ENCODE measurements at regions not wholly inside any gene's neighbourhood (a gene's known extent, or its start where the extent isn't known, plus 50 kb on each side); places are given as distances from the start of the nearest gene placed in this dataset.

DNA sequence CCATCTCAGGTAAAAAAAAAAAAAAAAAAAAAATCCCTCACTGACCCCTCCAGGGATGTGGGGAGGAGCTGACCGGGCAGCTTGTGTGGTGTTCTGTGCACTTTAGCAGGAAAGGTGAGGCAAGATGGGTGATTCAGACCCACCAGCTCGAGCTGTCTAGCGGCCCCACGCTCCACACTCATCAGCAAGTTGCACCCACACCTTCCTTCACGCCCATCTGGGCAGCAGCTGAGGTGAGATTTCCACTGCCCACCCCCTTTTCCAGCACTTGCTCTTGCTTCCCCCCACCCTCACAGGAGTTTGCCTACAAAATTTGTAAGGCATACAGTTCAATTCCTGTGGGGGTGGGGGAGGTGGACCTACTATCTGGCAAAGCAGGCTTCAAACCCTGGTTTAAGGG, 58.7 kb upstream of the ZNF354B start:
- TF ChIP-seq, protein P1, sequence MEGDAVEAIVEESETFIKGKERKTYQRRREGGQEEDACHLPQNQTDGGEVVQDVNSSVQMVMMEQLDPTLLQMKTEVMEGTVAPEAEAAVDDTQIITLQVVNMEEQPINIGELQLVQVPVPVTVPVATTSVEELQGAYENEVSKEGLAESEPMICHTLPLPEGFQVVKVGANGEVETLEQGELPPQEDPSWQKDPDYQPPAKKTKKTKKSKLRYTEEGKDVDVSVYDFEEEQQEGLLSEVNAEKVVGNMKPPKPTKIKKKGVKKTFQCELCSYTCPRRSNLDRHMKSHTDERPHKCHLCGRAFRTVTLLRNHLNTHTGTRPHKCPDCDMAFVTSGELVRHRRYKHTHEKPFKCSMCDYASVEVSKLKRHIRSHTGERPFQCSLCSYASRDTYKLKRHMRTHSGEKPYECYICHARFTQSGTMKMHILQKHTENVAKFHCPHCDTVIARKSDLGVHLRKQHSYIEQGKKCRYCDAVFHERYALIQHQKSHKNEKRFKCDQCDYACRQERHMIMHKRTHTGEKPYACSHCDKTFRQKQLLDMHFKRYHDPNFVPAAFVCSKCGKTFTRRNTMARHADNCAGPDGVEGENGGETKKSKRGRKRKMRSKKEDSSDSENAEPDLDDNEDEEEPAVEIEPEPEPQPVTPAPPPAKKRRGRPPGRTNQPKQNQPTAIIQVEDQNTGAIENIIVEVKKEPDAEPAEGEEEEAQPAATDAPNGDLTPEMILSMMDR (IDR thresholded peaks at IDR 0.05) = no peak
- no peak for TF ChIP-seq POLR2AphosphoS5 (IDR thresholded peaks at IDR 0.05)
- no peak for TF ChIP-seq POLR2A (IDR thresholded peaks at IDR 0.05)
